Kidney (tissue), 13 donors: ENCODE measurements at regions not wholly inside any gene's neighbourhood (a gene's known extent, or its start where the extent isn't known, plus 50 kb on each side); places are given as distances from the start of the nearest gene placed in this dataset.
"Not testable (repeated sequence)": the region's sequence is repeated elsewhere in the genome, so short reads cannot be mapped to it uniquely, and the experiment has no call there.

Experiments used
- DNase-seq, 5 donors: peaks; one replicate each; pipeline ENCODE4 v3.0.0-alpha.2; 2013 to 2020
- FAIRE-seq: peaks from 2 replicates; lab custom pipeline; 2012; peaks lifted over from hg19 to GRCh38; lab: Jason Lieb, UNC
- H3K27ac ChIP-seq, 2 donors: one replicate each; pipeline ENCODE4 v1.7.0; 2013; ENCODE audit warnings: low read depth in 2 of 2, low read length in 2 of 2, inconsistent platforms in 1 of 2
- H3K27me3 ChIP-seq: one replicate; pipeline ENCODE4 v1.7.1; 2013; ENCODE audit warnings: low read length, inconsistent platforms; ENCODE audit not compliant: control insufficient read depth, insufficient read depth
- H3K36me3 ChIP-seq, 3 donors: one replicate each; pipeline versions ENCODE4 v1.7.0 to v1.7.1; 2013; ENCODE audit warnings: low read length in 3 of 3, control low read depth in 1 of 3, inconsistent platforms in 1 of 3; ENCODE audit not compliant: insufficient read depth in 3 of 3, control insufficient read depth in 2 of 3
- H3K4me1 ChIP-seq, 3 donors: one replicate each; pipeline versions ENCODE4 v1.7.0 to v1.7.1; 2013; ENCODE audit warnings: low read length in 3 of 3, inconsistent platforms in 1 of 3, low read depth in 1 of 3; ENCODE audit not compliant: control insufficient read depth in 2 of 3, insufficient read depth in 2 of 3
- H3K4me3 ChIP-seq, 3 donors: one replicate each; pipeline versions ENCODE4 v1.7.0 to v1.8.1; 2013; ENCODE audit warnings: low read length in 3 of 3, control low read depth in 1 of 3, inconsistent platforms in 1 of 3
- H3K9ac ChIP-seq, 3 donors: one replicate each; pipeline versions ENCODE4 v1.7.0 to v1.7.1; 2013; ENCODE audit warnings: low read length in 3 of 3, control low read depth in 1 of 3, inconsistent platforms in 1 of 3
- H3K9me3 ChIP-seq, 3 donors: one replicate each; pipeline versions ENCODE4 v1.7.0 to v1.7.1; 2013; ENCODE audit warnings: low read length in 3 of 3, control low read depth in 1 of 3, inconsistent platforms in 1 of 3; ENCODE audit not compliant: control insufficient read depth in 2 of 3, insufficient read depth in 1 of 3
- intact Hi-C: fragments of 100-400 bp; cut with DNase I; formaldehyde crosslinking; loops from one replicate; pipeline ENCODE4 v1.11.1; 2022
- TF ChIP-seq, protein P1 (sequence below): IDR thresholded peaks from 3 replicates; pipeline ENCODE4 v1.5.1; 2012; ENCODE audit warnings: mild to moderate bottlenecking, moderate library complexity, borderline replicate concordance; ENCODE audit not compliant: insufficient read depth; ENCODE audit errors: extremely low read depth
- donor health status: control.
- donor health status: control.
- donor health status: control.
- donor health status: control.
- donor health status: control.
- donor health status: DM: yes; HTN: yes; CAD: no.
- donor health status: Normal renal cell carcinoma (clear cell type).

- FAIRE-seq (no peak), DNase-seq (peak in 1 of 5 donors; percentile 5)
- intact Hi-C loops, result no loop called here
- H3K4me1 ChIP-seq, result no peaks in the 10 kb centered on the region
- no peak overlapping the region for H3K4me3 ChIP-seq
- H3K27ac ChIP-seq, result no peak overlapping the region
- TF ChIP-seq, protein P1, sequence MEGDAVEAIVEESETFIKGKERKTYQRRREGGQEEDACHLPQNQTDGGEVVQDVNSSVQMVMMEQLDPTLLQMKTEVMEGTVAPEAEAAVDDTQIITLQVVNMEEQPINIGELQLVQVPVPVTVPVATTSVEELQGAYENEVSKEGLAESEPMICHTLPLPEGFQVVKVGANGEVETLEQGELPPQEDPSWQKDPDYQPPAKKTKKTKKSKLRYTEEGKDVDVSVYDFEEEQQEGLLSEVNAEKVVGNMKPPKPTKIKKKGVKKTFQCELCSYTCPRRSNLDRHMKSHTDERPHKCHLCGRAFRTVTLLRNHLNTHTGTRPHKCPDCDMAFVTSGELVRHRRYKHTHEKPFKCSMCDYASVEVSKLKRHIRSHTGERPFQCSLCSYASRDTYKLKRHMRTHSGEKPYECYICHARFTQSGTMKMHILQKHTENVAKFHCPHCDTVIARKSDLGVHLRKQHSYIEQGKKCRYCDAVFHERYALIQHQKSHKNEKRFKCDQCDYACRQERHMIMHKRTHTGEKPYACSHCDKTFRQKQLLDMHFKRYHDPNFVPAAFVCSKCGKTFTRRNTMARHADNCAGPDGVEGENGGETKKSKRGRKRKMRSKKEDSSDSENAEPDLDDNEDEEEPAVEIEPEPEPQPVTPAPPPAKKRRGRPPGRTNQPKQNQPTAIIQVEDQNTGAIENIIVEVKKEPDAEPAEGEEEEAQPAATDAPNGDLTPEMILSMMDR, result no peak
- no peaks in the 10 kb centered on the region for H3K9me3 ChIP-seq
- no peaks in the 10 kb centered on the region for H3K36me3 ChIP-seq
- no peaks in the 10 kb centered on the region for H3K27me3 ChIP-seq
- no peak overlapping the region for H3K9ac ChIP-seq
These were observed 559.2 kb downstream of the TUSC1 start for GRCh38 chr9:25119041-25119440.

DNA sequence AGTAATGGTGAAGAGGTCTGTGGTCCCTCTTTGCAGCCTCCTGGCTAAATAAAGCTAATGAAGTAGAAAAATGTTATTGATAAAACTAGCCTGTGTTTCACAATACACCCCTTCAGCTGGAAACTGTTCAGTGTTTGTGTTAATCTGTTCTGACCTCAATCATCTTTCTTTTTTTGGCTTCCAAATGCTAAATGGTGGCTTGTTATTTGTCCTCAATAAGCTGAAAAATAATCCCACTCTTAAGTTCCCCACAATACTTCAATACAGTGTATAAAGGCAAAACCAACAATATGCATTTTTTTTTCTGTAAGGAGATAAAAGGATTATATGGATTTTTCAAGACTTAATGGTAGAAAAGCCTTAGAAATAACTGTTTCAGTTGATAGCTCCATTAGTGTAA lies 560.5 kb downstream of the TUSC1 start:
- H3K4me3 ChIP-seq, result no peak overlapping the region
- intact Hi-C loops, result no loop called here
- no peak overlapping the region for H3K9ac ChIP-seq
- TF ChIP-seq, protein P1, result no peak
- no peaks in the 10 kb centered on the region for H3K36me3 ChIP-seq
- no peak overlapping the region for H3K27ac ChIP-seq
- H3K9me3 ChIP-seq, result no peaks in the 10 kb centered on the region
- DNase-seq, result no peak
- H3K4me1 ChIP-seq, result no peaks in the 10 kb centered on the region
- no peaks in the 10 kb centered on the region for H3K27me3 ChIP-seq
- no peak for FAIRE-seq

DNA sequence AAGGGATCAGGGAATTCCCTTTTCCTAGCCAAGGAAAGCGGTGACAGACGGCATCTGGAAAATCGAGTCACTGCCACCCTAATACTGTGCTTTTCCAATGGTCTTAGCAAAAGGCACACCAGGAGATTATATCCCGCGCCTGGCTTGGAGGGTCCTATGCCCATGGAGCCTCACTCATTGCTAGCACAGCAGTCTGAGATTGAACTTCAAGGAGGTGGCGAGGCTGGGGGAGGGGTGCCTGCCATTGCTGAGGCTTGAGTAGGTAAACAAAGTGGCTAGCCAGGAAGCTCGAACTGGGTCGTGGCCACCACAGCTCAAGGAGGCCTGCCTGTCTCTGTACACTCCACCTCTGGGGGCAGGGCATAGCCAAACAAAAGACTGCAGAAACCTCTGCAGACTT lies 556.5 kb upstream of the IZUMO3 start:
- FAIRE-seq, result not testable (repeated sequence)

DNA sequence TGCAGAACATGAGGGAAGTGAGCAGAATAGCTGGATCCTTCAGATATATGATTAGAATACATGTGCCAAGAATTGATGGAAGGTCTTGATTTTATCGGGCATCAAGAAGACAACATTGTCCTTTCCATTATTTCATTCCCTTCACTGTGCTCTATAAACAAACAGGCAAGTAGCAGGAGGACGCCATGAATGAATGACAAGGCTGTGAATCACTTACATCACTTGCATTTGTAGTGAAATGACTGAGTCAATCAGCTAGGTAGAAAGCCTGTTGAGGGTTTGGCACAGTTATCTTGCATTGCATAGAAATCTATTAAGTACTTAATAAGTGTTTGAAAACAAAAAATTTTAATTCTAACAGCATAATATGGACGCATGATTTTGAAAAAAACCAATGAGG lies 548.8 kb upstream of the IZUMO3 start:
- FAIRE-seq, result no peak
- TF ChIP-seq, protein P1, result no peak
- intact Hi-C loops, result no loop called here

More for the DNA sequence above, 556.5 kb upstream of the IZUMO3 start:
- H3K9me3 ChIP-seq, H3K27me3 ChIP-seq, H3K27ac ChIP-seq, H3K4me1 ChIP-seq, H3K4me3 ChIP-seq, DNase-seq, intact Hi-C loops, H3K9ac ChIP-seq, H3K36me3 ChIP-seq: not testable (repeated sequence)

More for the DNA sequence above, 548.8 kb upstream of the IZUMO3 start:
- H3K9me3 ChIP-seq, result no peaks in the 10 kb centered on the region
- H3K27ac ChIP-seq, result no peak overlapping the region
- no peak overlapping the region for H3K9ac ChIP-seq
- no peaks in the 10 kb centered on the region for H3K36me3 ChIP-seq
- H3K4me3 ChIP-seq, result no peak overlapping the region
- H3K4me1 ChIP-seq, result no peaks in the 10 kb centered on the region
- no peaks in the 10 kb centered on the region for H3K27me3 ChIP-seq
- no peak for DNase-seq
